ENCODE measurements at regions not wholly inside any gene's neighbourhood (a gene's known extent, or its start where the extent isn't known, plus 50 kb on each side); places are given as distances from the start of the nearest gene placed in this dataset.
"Not testable (repeated sequence)": the region's sequence is repeated elsewhere in the genome, so short reads cannot be mapped to it uniquely, and the experiment has no call there.

GRCh38 chr7:110373859-110374258, 717.1 kb upstream of the LRRN3 start:
- no peak for DNase-seq (ENCODE audit: low read depth, low spot score)

GRCh38 chr7:110375068-110375467, 715.9 kb upstream of the LRRN3 start:
- DNase-seq (ENCODE audit: low read depth, low spot score), result no peak

GRCh38 chr7:110382736-110383135, 708.2 kb upstream of the LRRN3 start:
- DNase-seq (ENCODE audit: low read depth, low spot score), result no peak

- DNase-seq (ENCODE audit: low read depth, low spot score), result no peak
Observed at GRCh38 chr7:110386006-110386405, 704.9 kb upstream of the LRRN3 start.

GRCh38 chr7:110386913-110387312, 704.0 kb upstream of the LRRN3 start:
- no peak for DNase-seq (ENCODE audit: low read depth, low spot score)

GRCh38 chr7:110387689-110388088, 703.2 kb upstream of the LRRN3 start:
- DNase-seq (ENCODE audit: low read depth, low spot score), result no peak

- no peak for DNase-seq (ENCODE audit: low read depth, low spot score)
Observed at GRCh38 chr7:110388457-110388856, 702.5 kb upstream of the LRRN3 start.

GRCh38 chr7:110396021-110396420, 694.9 kb upstream of the LRRN3 start:
- DNase-seq (ENCODE audit: low read depth, low spot score), result no peak

GRCh38 chr7:110397927-110398660, 692.8 kb upstream of the LRRN3 start:
- DNase-seq (ENCODE audit: low read depth, low spot score), result no peak

GRCh38 chr7:110399421-110399820, 691.5 kb upstream of the LRRN3 start:
- DNase-seq (ENCODE audit: low read depth, low spot score), result no peak

GRCh38 chr7:110400411-110400810, 690.5 kb upstream of the LRRN3 start:
- no peak for DNase-seq (ENCODE audit: low read depth, low spot score)

GRCh38 chr7:110407242-110407641, 683.7 kb upstream of the LRRN3 start:
- no peak for DNase-seq (ENCODE audit: low read depth, low spot score)

- no peak for DNase-seq (ENCODE audit: low read depth, low spot score)
Observed at GRCh38 chr7:110407706-110408105, 683.2 kb upstream of the LRRN3 start.

- no peak for DNase-seq (ENCODE audit: low read depth, low spot score)
Observed at GRCh38 chr7:110412614-110413013, 678.3 kb upstream of the LRRN3 start.

GRCh38 chr7:110413038-110413437, 677.9 kb upstream of the LRRN3 start:
- no peak for DNase-seq (ENCODE audit: low read depth, low spot score)

GRCh38 chr7:110417611-110418010, 673.3 kb upstream of the LRRN3 start:
- DNase-seq (ENCODE audit: low read depth, low spot score), result no peak

- no peak for DNase-seq (ENCODE audit: low read depth, low spot score)
Observed at GRCh38 chr7:110418659-110419280, 672.2 kb upstream of the LRRN3 start.

- DNase-seq (ENCODE audit: low read depth, low spot score), result no peak
Observed at GRCh38 chr7:110420788-110421187, 670.1 kb upstream of the LRRN3 start.

- DNase-seq (ENCODE audit: low read depth, low spot score), result no peak
Observed at GRCh38 chr7:110421490-110422241, 669.3 kb upstream of the LRRN3 start.

- DNase-seq (ENCODE audit: low read depth, low spot score), result no peak
Observed at GRCh38 chr7:110432061-110432553, 658.8 kb upstream of the LRRN3 start.

- DNase-seq (ENCODE audit: low read depth, low spot score), result not testable (repeated sequence)
Observed at GRCh38 chr7:110438926-110439325, 652.0 kb upstream of the LRRN3 start.

GRCh38 chr7:110442381-110442837, 648.5 kb upstream of the LRRN3 start:
- DNase-seq (ENCODE audit: low read depth, low spot score), result no peak

All from smooth muscle cell of the brain vasculature (primary cell).